HG03575 (cell line): ENCODE measurements at regions not wholly inside any gene's neighbourhood (a gene's known extent, or its start where the extent isn't known, plus 50 kb on each side); places are given as distances from the start of the nearest gene placed in this dataset.
A peak's percentile ranks its signal among the peaks of the same experiment; 100 is the strongest.
"Not testable (repeated sequence)": the region's sequence is repeated elsewhere in the genome, so short reads cannot be mapped to it uniquely, and the experiment has no call there.

Source experiments
- ATAC-seq: cut with Tn5 transposase; IDR thresholded peaks from one replicate; pipeline ENCODE4 v1.9.1; 2021; ENCODE audit not compliant: unreplicated experiment, insufficient number of reproducible peaks, low FRiP score; ENCODE audit errors: extremely low read depth

GRCh38 chr2:8374782-8375181 is 307.1 kb upstream of the ID2 start:
- no peak for ATAC-seq

DNA sequence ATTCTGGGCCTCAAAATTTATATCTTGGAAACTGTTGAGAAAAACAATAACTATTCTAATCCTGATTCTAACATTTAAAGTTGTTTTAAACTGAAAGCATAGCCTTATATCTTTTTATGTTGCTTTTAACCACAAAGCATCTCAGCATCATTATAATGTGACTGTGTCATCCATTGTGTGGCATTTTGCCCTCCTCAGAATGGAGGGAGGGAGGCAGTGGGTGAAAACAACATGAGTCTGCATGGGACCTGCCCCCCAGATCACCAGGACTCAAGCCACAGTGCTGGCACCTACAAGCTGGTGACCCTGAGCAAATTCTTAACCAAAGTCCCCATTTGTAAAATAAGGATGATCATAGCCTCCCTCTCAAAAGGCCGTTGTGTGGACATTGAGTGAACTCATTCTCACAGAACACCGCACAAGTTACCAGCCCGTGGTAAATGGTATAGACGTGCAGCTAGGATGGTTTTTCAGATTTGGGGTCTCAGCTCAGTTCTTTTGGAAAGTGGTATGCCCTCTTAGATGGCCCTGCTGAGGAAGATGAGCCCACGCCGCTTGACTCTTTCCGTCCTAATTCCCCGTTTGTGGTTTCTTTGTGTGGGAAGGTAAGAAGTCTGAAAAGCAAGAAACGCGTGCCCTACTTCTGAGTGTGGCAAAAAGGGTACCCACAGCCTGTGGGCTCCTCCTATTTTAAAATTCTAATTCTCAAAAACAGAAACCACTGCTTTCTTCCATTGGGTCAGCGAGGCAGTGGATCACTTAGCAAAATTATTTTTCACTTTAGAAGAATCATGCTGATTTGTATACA is 305.0 kb upstream of the ID2 start:
- no peak for ATAC-seq

DNA sequence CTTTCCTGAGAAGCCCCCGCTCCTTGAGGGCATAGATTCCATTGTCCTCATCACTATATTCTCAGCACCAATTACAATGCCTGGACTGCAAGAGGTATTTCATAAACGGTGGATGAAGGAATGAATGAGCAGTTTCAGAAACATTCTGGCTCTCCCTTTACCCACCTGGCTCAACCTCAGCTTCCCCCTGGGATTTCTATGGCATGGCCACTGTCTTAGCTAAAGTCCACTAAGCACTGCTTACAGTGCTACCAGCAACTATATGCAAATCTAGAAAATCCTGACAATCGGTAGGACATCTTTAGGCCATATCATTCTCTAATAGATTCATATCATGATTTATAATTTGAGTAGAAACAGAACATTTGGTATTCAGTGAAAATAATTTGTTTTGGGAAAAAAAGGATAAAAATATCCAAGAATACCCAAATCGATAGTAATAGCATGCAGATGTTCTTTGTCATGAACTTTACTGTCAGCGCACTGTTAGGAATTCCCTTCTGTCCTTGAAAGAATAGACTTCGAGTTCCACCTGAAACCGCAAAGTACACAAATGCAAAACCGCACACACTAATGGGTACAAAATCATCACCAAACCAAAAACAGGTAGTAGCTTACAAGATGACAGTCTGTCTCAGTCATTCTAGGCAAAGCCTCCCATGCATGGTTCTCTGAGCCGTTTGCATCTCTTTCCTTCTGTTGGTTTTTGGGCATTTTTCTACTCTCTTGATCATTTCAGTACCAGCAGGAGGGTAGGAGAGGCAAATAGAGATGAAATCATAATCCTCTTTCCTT is 303.6 kb upstream of the ID2 start:
- ATAC-seq: peak; percentile 52

DNA sequence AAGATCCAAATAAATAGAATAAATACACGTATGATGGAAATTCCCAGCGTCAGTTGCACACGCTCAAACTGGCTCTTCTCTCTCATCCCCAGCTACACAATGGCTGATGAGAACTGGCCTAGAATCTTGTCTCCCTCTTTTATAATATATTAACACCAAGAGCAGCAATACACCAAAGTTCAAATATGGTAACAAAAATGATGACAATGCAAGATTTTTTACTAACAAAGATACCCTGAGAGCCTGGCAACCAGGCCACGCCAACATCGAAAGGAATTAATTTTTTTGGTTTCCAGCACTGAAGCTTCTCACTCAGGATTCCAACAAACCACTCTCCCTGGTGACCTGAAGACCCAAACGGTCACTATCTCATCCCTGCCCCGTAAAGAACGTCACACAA is 302.7 kb upstream of the ID2 start:
- ATAC-seq: no peak

DNA sequence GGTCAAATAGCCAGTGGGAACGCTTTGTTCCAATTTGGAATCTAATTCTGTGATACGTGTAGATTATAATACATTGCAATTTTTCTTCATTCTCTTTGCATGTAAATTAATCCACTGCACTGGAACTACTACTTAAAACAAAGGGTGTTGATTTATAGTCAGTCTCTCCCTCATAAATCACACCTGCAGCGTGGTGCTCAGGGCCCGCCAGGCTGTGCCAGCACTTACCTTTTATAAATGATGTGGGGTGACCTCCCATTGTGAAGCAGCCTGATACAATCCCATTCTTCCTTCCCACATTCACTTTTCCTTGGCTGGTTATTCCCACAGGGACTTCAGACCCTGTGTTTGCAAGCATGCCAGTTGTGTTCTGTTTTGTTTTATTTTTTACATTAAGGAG is 302.3 kb upstream of the ID2 start:
- ATAC-seq: no peak

DNA sequence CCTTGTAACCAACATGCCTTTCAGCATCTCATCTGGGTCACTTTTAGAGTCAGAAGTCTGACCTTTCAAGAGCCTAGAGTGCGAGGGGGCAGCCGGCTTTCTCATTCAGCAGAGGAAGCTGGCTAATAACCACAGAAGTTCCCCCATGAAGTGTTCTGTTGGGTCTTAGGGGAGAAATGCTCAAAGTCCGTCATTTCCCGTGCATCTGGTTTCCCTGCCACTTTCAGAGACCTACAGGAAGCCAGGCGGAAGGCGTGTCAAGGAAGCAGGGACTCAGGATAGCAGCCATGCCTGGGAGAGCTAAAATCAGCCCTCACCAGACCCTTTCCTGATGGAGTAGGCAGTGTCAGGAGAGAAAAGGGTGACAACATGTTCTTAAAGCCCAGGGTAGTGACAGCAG is 301.8 kb upstream of the ID2 start:
- ATAC-seq: no peak

GRCh38 chr2:8380566-8380965 is 301.3 kb upstream of the ID2 start:
- ATAC-seq: no peak

DNA sequence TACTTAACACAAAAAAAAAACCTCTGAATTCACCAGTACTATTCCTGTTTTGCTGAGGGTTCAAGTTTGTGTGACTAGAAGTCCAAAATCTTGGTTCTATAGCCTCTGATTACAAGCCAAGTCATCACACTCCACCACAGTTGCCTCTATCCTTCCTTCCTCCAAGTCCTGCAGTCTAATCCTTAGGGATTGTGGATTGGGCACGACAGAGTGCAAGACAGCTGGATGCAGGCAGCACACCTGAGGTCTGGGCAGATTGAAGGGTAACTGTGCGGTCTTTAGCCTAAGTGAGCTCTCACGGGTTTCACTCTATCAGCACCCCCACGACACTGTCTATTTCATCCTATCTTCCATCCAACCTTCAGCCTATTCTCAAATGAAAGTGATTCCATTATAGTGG is 299.4 kb upstream of the ID2 start:
- ATAC-seq: no peak

DNA sequence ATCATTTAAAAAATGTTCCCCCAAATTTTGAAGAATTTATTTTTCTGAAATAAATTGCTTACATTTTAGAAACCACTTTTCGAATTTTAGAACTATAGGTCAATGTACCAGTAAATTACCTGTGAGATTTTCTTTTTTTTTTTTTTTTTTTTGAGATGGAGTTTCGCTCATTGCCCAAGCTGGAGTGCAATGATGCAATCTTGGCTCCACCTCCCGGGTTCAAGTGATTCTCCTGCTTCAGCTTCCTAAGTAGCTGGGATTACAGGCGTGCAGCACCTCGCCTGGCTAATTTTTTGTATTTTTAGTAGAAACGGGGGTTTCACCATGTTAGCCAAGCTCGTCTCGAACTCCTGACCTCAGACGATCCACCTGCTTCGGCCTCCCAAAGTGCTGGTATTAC is 295.1 kb upstream of the ID2 start:
- not testable (repeated sequence) for ATAC-seq

DNA sequence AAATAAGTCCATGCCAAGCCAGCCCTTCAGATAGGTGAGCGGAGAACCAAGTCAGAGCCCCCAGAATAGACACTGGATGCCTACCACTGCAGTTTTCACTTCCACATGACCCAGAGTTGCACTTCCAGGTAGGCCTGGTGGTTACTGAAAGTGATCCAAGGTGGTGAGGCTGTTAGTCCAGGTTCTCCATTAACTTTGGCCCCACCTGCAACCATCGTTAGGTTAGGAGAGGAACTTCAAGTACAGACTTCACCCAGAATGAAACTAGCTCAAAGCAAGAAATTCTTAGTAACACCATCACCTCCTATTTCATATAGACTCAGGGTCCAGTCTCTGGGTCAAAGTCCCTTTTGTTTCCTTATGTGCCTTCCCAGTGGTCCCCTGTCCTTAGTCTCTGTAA is 293.1 kb upstream of the ID2 start:
- ATAC-seq: no peak

DNA sequence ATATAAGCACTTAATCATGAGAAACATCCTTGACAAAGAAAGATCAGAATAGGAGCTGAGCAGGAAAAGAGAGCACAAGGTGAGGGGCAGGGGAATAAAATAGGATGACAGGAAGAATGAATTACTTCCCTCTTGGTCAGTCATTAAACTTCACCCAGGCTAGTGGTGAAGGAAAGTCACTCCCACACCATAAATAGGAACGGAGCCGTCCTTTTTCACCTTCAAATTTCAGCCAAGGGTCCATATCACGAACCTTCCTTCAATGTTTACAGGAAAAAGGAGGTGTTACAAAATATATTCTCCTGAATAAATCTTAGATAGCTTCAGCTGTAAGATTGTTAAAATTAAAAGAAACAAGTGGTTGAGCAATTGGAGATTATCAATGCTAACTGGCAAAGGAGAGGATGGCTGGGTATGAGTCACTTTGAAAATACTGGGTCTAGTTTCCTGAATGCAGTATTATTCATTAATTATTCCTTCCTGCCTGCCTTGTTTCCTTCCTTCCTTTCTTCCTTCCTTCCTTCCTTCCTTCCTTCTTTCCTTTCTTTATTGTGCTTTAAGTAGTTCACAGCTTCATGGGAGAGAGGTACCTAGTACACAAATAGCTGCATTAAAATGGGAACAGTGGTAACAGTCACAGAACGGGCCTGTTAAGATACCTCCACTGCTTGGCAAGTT is 292.3 kb upstream of the ID2 start:
- ATAC-seq: no peak

- no peak for ATAC-seq
These were observed 290.7 kb upstream of the ID2 start for GRCh38 chr2:8391126-8391525.

DNA sequence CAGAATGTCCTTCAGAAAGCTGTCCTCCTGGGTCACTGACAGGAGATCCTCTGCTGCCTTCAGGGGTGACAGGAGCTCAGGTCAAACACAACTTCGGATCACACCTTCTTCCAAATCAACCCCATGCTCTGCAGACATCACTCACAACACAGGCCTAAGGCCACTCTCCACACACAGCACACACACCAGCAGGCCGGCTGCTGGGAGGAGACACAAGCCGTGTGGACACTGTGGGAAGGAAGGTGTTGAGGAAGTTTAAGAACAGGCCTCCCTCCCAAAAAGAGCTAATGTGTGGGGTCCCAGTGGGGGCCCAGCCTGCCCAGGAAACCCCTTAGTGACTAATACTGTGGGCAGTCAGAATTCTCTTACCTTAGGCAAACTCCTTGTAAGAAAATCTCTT is 290.3 kb upstream of the ID2 start:
- ATAC-seq: no peak

- no peak for ATAC-seq
These were observed 289.6 kb upstream of the ID2 start for GRCh38 chr2:8392098-8392866.

DNA sequence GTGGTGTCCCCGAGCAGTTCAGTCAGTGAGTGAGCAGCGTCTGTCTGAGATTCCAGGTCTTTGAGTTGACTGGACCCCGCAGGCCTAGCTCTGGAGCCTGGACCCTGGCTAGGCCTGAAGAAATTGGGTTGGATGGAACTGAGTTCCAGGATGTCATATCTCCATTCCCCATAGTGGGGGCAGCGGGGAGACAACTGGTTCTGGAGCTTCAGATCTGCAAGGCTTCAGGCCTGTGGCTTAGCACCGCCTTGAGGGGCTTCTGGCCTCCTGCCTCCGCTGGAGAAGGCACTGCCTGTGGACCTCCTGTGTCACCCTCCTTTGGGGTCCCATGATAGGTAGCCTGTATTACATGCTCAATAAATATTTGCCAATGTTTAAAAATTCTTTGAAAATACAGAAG is 288.4 kb upstream of the ID2 start:
- no peak for ATAC-seq

GRCh38 chr2:8394131-8394530 is 287.7 kb upstream of the ID2 start:
- no peak for ATAC-seq

DNA sequence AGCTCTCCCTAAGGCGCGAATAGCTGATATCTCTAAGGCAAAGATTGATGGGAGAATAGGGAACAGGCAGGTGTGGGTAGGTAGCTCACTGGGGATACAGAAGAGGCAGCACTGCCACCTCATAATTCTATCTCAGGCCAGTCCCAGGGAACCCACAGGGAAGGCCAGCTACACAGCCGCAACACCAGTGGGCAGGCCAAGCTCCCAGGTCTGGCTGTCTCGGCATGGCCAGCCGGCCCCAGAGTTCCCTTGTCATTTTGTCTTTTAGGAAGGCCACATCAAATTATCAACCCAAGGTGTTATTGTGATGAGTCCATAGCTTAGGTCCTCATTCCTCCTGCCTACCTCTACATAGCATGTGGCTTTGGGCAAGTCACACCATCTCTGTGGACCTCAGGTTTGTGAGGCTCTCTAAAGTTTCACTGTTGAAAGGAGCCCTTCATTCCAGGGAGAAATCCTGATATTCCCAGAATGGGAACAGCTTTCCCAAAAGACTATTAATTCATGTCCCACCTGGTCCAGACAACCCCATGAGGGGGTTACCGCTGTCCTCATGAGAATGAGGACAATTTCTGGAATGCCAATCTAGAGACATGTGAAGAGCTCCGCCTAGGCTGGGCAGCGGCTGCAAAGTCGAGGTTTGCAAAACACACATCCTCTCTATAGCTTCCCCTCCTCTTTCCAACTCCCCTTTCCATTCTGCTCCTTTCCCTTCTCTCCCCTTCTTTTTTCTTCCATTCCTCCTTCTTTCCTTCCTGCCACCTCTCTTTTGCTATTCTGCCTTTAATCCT is 287.1 kb upstream of the ID2 start:
- no peak for ATAC-seq

DNA sequence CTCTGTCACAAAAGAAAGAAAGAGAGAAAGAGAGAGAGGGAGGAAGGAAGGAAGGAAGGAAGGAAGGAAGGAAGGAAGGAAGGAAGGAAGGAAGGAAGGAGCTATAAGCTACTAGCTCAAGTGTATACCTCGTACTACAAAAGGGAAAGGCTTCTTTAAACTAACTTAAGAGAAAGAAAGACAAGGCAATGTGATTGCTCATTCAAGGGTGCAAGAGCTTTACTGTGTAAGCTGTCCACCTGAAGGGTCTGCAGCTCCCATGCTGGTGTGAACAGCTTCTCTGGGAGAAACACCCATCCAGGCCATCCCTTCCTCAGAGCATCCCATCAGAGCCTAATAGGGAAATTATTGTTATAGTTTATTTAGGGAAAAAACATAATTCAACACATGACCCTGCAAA is 286.1 kb upstream of the ID2 start:
- no peak for ATAC-seq
